ENCODE measurements at regions not wholly inside any gene's neighbourhood (a gene's known extent, or its start where the extent isn't known, plus 50 kb on each side); places are given as distances from the start of the nearest gene placed in this dataset.

GRCh38 chr18:24799720-24800119, 339.3 kb downstream of the HRH4 start:
- TF ChIP-seq POLR2A (IDR thresholded peaks at IDR 0.05) (no peak), CTCF (IDR thresholded peaks at IDR 0.05) (no peak)
